ENCODE measurements at regions not wholly inside any gene's neighbourhood (a gene's known extent, or its start where the extent isn't known, plus 50 kb on each side); places are given as distances from the start of the nearest gene placed in this dataset.

- DNase-seq = no peak
These were observed 229.8 kb downstream of the ALX1 start for GRCh38 chr12:85509857-85510256.

GRCh38 chr12:85516039-85516438, 236.0 kb downstream of the ALX1 start:
- no peak for DNase-seq

GRCh38 chr12:85516667-85517325, 236.8 kb downstream of the ALX1 start:
- no peak for DNase-seq

- DNase-seq = no peak
These were observed 239.1 kb downstream of the ALX1 start for GRCh38 chr12:85519163-85519562.

- no peak for DNase-seq
These were observed 243.2 kb downstream of the ALX1 start for GRCh38 chr12:85523197-85523596.

- DNase-seq = no peak
These were observed 247.2 kb downstream of the ALX1 start for GRCh38 chr12:85527192-85527591.

- DNase-seq = no peak
These were observed 249.9 kb downstream of the ALX1 start for GRCh38 chr12:85529896-85530295.

- DNase-seq = no peak
These were observed 250.4 kb downstream of the ALX1 start for GRCh38 chr12:85530456-85530855.

GRCh38 chr12:85531341-85531740, 251.3 kb downstream of the ALX1 start:
- no peak for DNase-seq

- no peak for DNase-seq
These were observed 269.6 kb downstream of the ALX1 start for GRCh38 chr12:85549640-85550039.

GRCh38 chr12:85550924-85551323, 270.9 kb downstream of the ALX1 start:
- no peak for DNase-seq

- no peak for DNase-seq
These were observed 272.4 kb downstream of the ALX1 start for GRCh38 chr12:85552461-85552860.

GRCh38 chr12:85557850-85558249, 277.8 kb downstream of the ALX1 start:
- no peak for DNase-seq

GRCh38 chr12:85558684-85559083, 277.5 kb downstream of the RASSF9 start:
- DNase-seq = no peak

GRCh38 chr12:85559127-85559526, 277.1 kb downstream of the RASSF9 start:
- DNase-seq = no peak

- DNase-seq = no peak
These were observed 276.7 kb downstream of the RASSF9 start for GRCh38 chr12:85559536-85559935.

GRCh38 chr12:85562765-85563164, 273.4 kb downstream of the RASSF9 start:
- DNase-seq = no peak

- DNase-seq = no peak
These were observed 271.4 kb downstream of the RASSF9 start for GRCh38 chr12:85564786-85565185.

- no peak for DNase-seq
These were observed 267.7 kb downstream of the RASSF9 start for GRCh38 chr12:85568395-85569103.

GRCh38 chr12:85569261-85569660, 266.9 kb downstream of the RASSF9 start:
- no peak for DNase-seq

GRCh38 chr12:85572956-85573355, 263.3 kb downstream of the RASSF9 start:
- DNase-seq = no peak

- no peak for DNase-seq
These were observed 262.5 kb downstream of the RASSF9 start for GRCh38 chr12:85573635-85574214.

- no peak for DNase-seq
These were observed 261.9 kb downstream of the RASSF9 start for GRCh38 chr12:85574291-85574690.
